H4 (cell line): ENCODE measurements at regions not wholly inside any gene's neighbourhood (a gene's known extent, or its start where the extent isn't known, plus 50 kb on each side); places are given as distances from the start of the nearest gene placed in this dataset.

Experiments
- DNase-seq: peaks from one replicate; pipeline ENCODE4 v3.0.0-alpha.2; 2015; ENCODE audit warnings: low spot score

- no peak for DNase-seq
These were observed 50.7 kb upstream of the NOCT start for GRCh38 chr4:138964716-138965426.

- DNase-seq, result no peak
These were observed 52.2 kb upstream of the NOCT start for GRCh38 chr4:138963412-138963811.

- no peak for DNase-seq
These were observed 53.9 kb upstream of the NOCT start for GRCh38 chr4:138961664-138962063.

GRCh38 chr4:138961129-138961528 is 54.5 kb upstream of the NOCT start:
- DNase-seq, result no peak

GRCh38 chr4:138960175-138960710 is 55.3 kb upstream of the NOCT start:
- DNase-seq, result no peak

- no peak for DNase-seq
These were observed 56.3 kb upstream of the NOCT start for GRCh38 chr4:138959097-138959815.

GRCh38 chr4:138958519-138958918 is 57.1 kb upstream of the NOCT start:
- no peak for DNase-seq

- DNase-seq, result no peak
These were observed 58.3 kb upstream of the NOCT start for GRCh38 chr4:138957302-138957701.

- DNase-seq, result no peak
These were observed 61.2 kb upstream of the NOCT start for GRCh38 chr4:138954428-138954827.

GRCh38 chr4:138953961-138954371 is 61.6 kb upstream of the NOCT start:
- DNase-seq, result peak; percentile 48

GRCh38 chr4:138952411-138952810 is 63.2 kb upstream of the NOCT start:
- DNase-seq, result no peak

GRCh38 chr4:138951764-138952163 is 63.8 kb upstream of the NOCT start:
- no peak for DNase-seq

- no peak for DNase-seq
These were observed 65.7 kb upstream of the NOCT start for GRCh38 chr4:138949866-138950265.

- no peak for DNase-seq
These were observed 66.7 kb upstream of the NOCT start for GRCh38 chr4:138948918-138949317.

GRCh38 chr4:138946306-138946705 is 69.3 kb upstream of the NOCT start:
- DNase-seq, result no peak

- DNase-seq, result no peak
These were observed 69.7 kb upstream of the NOCT start for GRCh38 chr4:138945840-138946239.

- no peak for DNase-seq
These were observed 70.2 kb upstream of the NOCT start for GRCh38 chr4:138945401-138945800.

- no peak for DNase-seq
These were observed 71.7 kb upstream of the NOCT start for GRCh38 chr4:138943893-138944292.

GRCh38 chr4:138941037-138941436 is 74.5 kb upstream of the NOCT start:
- no peak for DNase-seq

- DNase-seq, result no peak
These were observed 75.6 kb upstream of the NOCT start for GRCh38 chr4:138939960-138940359.

GRCh38 chr4:138938366-138938690 is 77.3 kb upstream of the NOCT start:
- peak; percentile 27 for DNase-seq

- DNase-seq, result no peak
These were observed 80.3 kb upstream of the NOCT start for GRCh38 chr4:138935135-138935807.

GRCh38 chr4:138927072-138927471 is 88.5 kb upstream of the NOCT start:
- no peak for DNase-seq
